Mammary epithelial cell (primary cell): ENCODE measurements at regions not wholly inside any gene's neighbourhood (a gene's known extent, or its start where the extent isn't known, plus 50 kb on each side); places are given as distances from the start of the nearest gene placed in this dataset.

Experiments used
- EZH2 ChIP-seq: IDR thresholded peaks from 2 replicates; pipeline ENCODE4 v1.6.1; 2012; ENCODE audit warnings: low read length, inconsistent platforms, borderline replicate concordance
- TF ChIP-seq, protein P1 (sequence below), 2 donors: IDR thresholded peaks in 1 of 2; conservative IDR thresholded peaks in 1 of 2; 2 replicates each; pipeline ENCODE4 v1.5.1; 2011 to 2012; ENCODE audit warnings: inconsistent platforms in 2 of 2, low read length in 2 of 2, mild to moderate bottlenecking in 2 of 2, control low read depth in 1 of 2, low read depth in 1 of 2; ENCODE audit not compliant: insufficient read depth in 1 of 2; ENCODE audit errors: extremely low read depth in 1 of 2

- TF ChIP-seq, protein P1, sequence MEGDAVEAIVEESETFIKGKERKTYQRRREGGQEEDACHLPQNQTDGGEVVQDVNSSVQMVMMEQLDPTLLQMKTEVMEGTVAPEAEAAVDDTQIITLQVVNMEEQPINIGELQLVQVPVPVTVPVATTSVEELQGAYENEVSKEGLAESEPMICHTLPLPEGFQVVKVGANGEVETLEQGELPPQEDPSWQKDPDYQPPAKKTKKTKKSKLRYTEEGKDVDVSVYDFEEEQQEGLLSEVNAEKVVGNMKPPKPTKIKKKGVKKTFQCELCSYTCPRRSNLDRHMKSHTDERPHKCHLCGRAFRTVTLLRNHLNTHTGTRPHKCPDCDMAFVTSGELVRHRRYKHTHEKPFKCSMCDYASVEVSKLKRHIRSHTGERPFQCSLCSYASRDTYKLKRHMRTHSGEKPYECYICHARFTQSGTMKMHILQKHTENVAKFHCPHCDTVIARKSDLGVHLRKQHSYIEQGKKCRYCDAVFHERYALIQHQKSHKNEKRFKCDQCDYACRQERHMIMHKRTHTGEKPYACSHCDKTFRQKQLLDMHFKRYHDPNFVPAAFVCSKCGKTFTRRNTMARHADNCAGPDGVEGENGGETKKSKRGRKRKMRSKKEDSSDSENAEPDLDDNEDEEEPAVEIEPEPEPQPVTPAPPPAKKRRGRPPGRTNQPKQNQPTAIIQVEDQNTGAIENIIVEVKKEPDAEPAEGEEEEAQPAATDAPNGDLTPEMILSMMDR (conservative IDR thresholded peaks at IDR 0.05 in 1 of 2, IDR thresholded peaks at IDR 0.05 in 1 of 2; ENCODE audit: extremely low read depth in 1 of 2, insufficient read depth in 1 of 2, low read depth in 1 of 2, low read length in 2 of 2): no peak
- TF ChIP-seq EZH2: no peak
These were observed 282.6 kb downstream of the KLF13 start for GRCh38 chr15:31609258-31609681.
